GM23338 (cell line): ENCODE measurements at regions not wholly inside any gene's neighbourhood (a gene's known extent, or its start where the extent isn't known, plus 50 kb on each side); places are given as distances from the start of the nearest gene placed in this dataset.

Experiments
- ATAC-seq: fragments of 200-7000 bp; cut with Tn5 transposase; 3 replicates; pipeline ENCODE4 v1.9.1; 2020
- DNase-seq: peaks from one replicate; pipeline ENCODE4 v3.0.0-alpha.2; 2015; ENCODE audit warnings: low spot score
- H2AFZ ChIP-seq: fragments of 200-600 bp; sonication (generic); 2 replicates; pipeline ENCODE4 v1.8.0; 2016; ENCODE audit warnings: antibody characterized with exemption, mild to moderate bottlenecking, moderate library complexity
- H3F3A ChIP-seq: fragments of 200-600 bp; sonication (generic); replicated peaks from 2 replicates; pipeline ENCODE4 v1.8.0; 2017; ENCODE audit warnings: antibody characterized with exemption, mixed run types, low read depth
- H3K27ac ChIP-seq: fragments of 200-600 bp; sonication (generic); 2 replicates; pipeline ENCODE4 v1.6.1; 2016; ENCODE audit warnings: low read depth
- H3K27me3 ChIP-seq: fragments of 200-600 bp; sonication (generic); 2 replicates; pipeline ENCODE4 v1.8.0; 2016; ENCODE audit warnings: mild to moderate bottlenecking, mixed run types, moderate library complexity; ENCODE audit not compliant: insufficient read depth
- H3K36me3 ChIP-seq: fragments of 200-600 bp; sonication (generic); 2 replicates; pipeline ENCODE4 v1.8.0; 2016; ENCODE audit warnings: mild to moderate bottlenecking; ENCODE audit not compliant: insufficient read depth
- H3K4me1 ChIP-seq: fragments of 200-600 bp; sonication (generic); 2 replicates; pipeline ENCODE4 v1.8.0; 2016; ENCODE audit warnings: mild to moderate bottlenecking, moderate library complexity; ENCODE audit not compliant: insufficient read depth
- H3K4me2 ChIP-seq: fragments of 200-600 bp; sonication (generic); 2 replicates; pipeline ENCODE4 v1.7.1; 2017; ENCODE audit warnings: mixed run types
- H3K4me3 ChIP-seq: fragments of 200-600 bp; sonication (generic); 2 replicates; pipeline ENCODE4 v1.6.1; 2016; ENCODE audit warnings: mixed run types
- H3K79me2 ChIP-seq: fragments of 200-600 bp; sonication (generic); replicated peaks from 2 replicates; pipeline ENCODE4 v1.8.0; 2017; ENCODE audit warnings: mild to moderate bottlenecking; ENCODE audit not compliant: insufficient read depth
- H3K9me2 ChIP-seq: fragments of 200-600 bp; sonication (generic); 2 replicates; pipeline ENCODE4 v1.8.0; 2017; ENCODE audit not compliant: insufficient read depth
- H4K20me1 ChIP-seq: fragments of 200-600 bp; sonication (generic); replicated peaks from 2 replicates; pipeline ENCODE4 v1.8.0; 2017; ENCODE audit warnings: mild to moderate bottlenecking; ENCODE audit not compliant: insufficient read depth
- H3K27ac Mint-ChIP-seq: 2 replicates; pipeline ENCODE4 v1.8.0; 2020; ENCODE audit warnings: inconsistent platforms, mild to moderate bottlenecking, moderate library complexity, mixed read lengths
- H3K27me3 Mint-ChIP-seq: 3 replicates; pipeline ENCODE4 v1.8.0; 2022; ENCODE audit warnings: low read depth, mild to moderate bottlenecking, moderate library complexity, mixed read lengths, inconsistent platforms; ENCODE audit not compliant: insufficient read depth, poor library complexity
- H3K36me3 Mint-ChIP-seq: 3 replicates; pipeline ENCODE4 v1.8.0; 2021; ENCODE audit warnings: low read depth, mild to moderate bottlenecking, inconsistent platforms, moderate library complexity, mixed read lengths
- H3K4me1 Mint-ChIP-seq: 3 replicates; pipeline ENCODE4 v1.8.0; 2020; ENCODE audit warnings: mild to moderate bottlenecking, inconsistent platforms, mixed read lengths
- H3K4me3 Mint-ChIP-seq: 3 replicates; pipeline ENCODE4 v1.8.0; 2021; ENCODE audit warnings: moderate library complexity, mild to moderate bottlenecking, inconsistent platforms, mixed read lengths
- H3K9me3 Mint-ChIP-seq: 3 replicates; pipeline ENCODE4 v1.8.0; 2020; ENCODE audit warnings: moderate library complexity, mild to moderate bottlenecking, inconsistent platforms, mixed read lengths
- CREB1 ChIP-seq: fragments of 250-450 bp; sonication (Bioruptor Pico); IDR thresholded peaks from 2 replicates; pipeline ENCODE4 v1.5.0; 2020; ENCODE audit warnings: low read depth, mild to moderate bottlenecking, moderate library complexity
- EZH2 ChIP-seq: fragments of 200-600 bp; sonication (generic); IDR thresholded peaks from one replicate; pipeline ENCODE4 v1.8.0; 2017; ENCODE audit warnings: antibody characterized with exemption, mild to moderate bottlenecking, low read depth; ENCODE audit not compliant: unreplicated experiment
- EZH2phosphoT487 ChIP-seq: fragments of 200-600 bp; sonication (generic); IDR thresholded peaks from one replicate; pipeline ENCODE4 v1.8.1; 2018; ENCODE audit warnings: antibody characterized with exemption; ENCODE audit not compliant: unreplicated experiment
- JUNB ChIP-seq: IDR thresholded peaks from one replicate; pipeline ENCODE4 v1.6.1; 2016; ENCODE audit warnings: antibody characterized with exemption; ENCODE audit not compliant: unreplicated experiment
- NANOG ChIP-seq: IDR thresholded peaks from 2 replicates; pipeline ENCODE4 v1.6.1; 2016; ENCODE audit warnings: antibody characterized with exemption, borderline replicate concordance
- POLR2AphosphoS5 ChIP-seq: IDR thresholded peaks from 2 replicates; pipeline ENCODE4 v1.6.1; 2016; ENCODE audit warnings: antibody characterized with exemption, low read depth
- STAT1 ChIP-seq: IDR thresholded peaks from one replicate; pipeline ENCODE4 v1.6.1; 2016; ENCODE audit warnings: antibody characterized with exemption; ENCODE audit not compliant: unreplicated experiment
- ZNF114 ChIP-seq: fragments of 250-450 bp; sonication (Bioruptor Pico); IDR thresholded peaks from 2 replicates; pipeline ENCODE4 v1.5.0; 2020; ENCODE audit warnings: mild to moderate bottlenecking, moderate library complexity
- ZNF331 ChIP-seq: fragments of 250-450 bp; sonication (Bioruptor Pico); IDR thresholded peaks from 2 replicates; pipeline ENCODE4 v1.5.0; 2020; ENCODE audit warnings: low read depth, mild to moderate bottlenecking, moderate library complexity
- TF ChIP-seq, protein P1 (sequence below): fragments of 250-450 bp; sonication (Bioruptor Pico); IDR thresholded peaks from 2 replicates; pipeline ENCODE4 v1.5.0; 2020; ENCODE audit warnings: mild to moderate bottlenecking, moderate library complexity
- TF ChIP-seq, protein P2 (sequence below): IDR thresholded peaks from 2 replicates; pipeline ENCODE4 v1.6.1; 2016; ENCODE audit warnings: antibody characterized with exemption
- TF ChIP-seq, protein P3 (sequence below): IDR thresholded peaks from one replicate; pipeline ENCODE4 v1.6.1; 2018; ENCODE audit warnings: antibody characterized with exemption; ENCODE audit not compliant: unreplicated experiment
- TF ChIP-seq, protein P4 (sequence below), 2 experiments: fragments of 200-600 bp in 1 of 2; sonication (generic) in 1 of 2; conservative IDR thresholded peaks; 2 replicates each; pipeline versions ENCODE4 v1.5.1 to v1.6.1; 2016 to 2017; ENCODE audit warnings: antibody characterized with exemption in 2 of 2, low read depth in 2 of 2, mild to moderate bottlenecking in 2 of 2, moderate library complexity in 1 of 2

DNA sequence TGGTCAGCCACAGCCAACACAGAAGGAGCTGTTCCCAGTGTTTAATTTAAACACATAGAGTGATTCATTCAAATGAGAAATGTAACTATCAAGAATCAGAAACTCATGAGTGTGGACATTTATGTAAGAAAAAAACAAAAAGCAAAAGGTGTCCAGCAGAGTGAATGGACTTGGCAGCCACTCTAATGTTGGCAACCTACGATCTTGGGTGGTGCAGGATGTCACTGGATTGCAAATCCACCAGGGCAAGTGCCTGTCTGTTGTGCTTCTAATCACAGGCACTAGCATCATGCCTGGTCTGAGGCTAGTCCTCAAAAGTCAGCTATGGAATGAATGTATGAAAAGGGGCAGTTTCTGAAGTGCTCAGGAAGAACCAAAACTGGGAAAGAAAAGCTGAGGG, 277.7 kb upstream of the CLNK start:
- H3K9me3 Mint-ChIP-seq, result no peaks in the 10 kb centered on the region
- H3K4me2 ChIP-seq, result no peak overlapping the region
- ATAC-seq (no peak), DNase-seq (no peak)
- TF ChIP-seq ZNF331 (no peak), CREB1 (CRISPR knock-in tag) (no peak), EZH2 (no peak), POLR2AphosphoS5 (no peak), JUNB (no peak), NANOG (no peak), ZNF114 (no peak), EZH2phosphoT487 (no peak), STAT1 (no peak)
- TF ChIP-seq, protein P1, sequence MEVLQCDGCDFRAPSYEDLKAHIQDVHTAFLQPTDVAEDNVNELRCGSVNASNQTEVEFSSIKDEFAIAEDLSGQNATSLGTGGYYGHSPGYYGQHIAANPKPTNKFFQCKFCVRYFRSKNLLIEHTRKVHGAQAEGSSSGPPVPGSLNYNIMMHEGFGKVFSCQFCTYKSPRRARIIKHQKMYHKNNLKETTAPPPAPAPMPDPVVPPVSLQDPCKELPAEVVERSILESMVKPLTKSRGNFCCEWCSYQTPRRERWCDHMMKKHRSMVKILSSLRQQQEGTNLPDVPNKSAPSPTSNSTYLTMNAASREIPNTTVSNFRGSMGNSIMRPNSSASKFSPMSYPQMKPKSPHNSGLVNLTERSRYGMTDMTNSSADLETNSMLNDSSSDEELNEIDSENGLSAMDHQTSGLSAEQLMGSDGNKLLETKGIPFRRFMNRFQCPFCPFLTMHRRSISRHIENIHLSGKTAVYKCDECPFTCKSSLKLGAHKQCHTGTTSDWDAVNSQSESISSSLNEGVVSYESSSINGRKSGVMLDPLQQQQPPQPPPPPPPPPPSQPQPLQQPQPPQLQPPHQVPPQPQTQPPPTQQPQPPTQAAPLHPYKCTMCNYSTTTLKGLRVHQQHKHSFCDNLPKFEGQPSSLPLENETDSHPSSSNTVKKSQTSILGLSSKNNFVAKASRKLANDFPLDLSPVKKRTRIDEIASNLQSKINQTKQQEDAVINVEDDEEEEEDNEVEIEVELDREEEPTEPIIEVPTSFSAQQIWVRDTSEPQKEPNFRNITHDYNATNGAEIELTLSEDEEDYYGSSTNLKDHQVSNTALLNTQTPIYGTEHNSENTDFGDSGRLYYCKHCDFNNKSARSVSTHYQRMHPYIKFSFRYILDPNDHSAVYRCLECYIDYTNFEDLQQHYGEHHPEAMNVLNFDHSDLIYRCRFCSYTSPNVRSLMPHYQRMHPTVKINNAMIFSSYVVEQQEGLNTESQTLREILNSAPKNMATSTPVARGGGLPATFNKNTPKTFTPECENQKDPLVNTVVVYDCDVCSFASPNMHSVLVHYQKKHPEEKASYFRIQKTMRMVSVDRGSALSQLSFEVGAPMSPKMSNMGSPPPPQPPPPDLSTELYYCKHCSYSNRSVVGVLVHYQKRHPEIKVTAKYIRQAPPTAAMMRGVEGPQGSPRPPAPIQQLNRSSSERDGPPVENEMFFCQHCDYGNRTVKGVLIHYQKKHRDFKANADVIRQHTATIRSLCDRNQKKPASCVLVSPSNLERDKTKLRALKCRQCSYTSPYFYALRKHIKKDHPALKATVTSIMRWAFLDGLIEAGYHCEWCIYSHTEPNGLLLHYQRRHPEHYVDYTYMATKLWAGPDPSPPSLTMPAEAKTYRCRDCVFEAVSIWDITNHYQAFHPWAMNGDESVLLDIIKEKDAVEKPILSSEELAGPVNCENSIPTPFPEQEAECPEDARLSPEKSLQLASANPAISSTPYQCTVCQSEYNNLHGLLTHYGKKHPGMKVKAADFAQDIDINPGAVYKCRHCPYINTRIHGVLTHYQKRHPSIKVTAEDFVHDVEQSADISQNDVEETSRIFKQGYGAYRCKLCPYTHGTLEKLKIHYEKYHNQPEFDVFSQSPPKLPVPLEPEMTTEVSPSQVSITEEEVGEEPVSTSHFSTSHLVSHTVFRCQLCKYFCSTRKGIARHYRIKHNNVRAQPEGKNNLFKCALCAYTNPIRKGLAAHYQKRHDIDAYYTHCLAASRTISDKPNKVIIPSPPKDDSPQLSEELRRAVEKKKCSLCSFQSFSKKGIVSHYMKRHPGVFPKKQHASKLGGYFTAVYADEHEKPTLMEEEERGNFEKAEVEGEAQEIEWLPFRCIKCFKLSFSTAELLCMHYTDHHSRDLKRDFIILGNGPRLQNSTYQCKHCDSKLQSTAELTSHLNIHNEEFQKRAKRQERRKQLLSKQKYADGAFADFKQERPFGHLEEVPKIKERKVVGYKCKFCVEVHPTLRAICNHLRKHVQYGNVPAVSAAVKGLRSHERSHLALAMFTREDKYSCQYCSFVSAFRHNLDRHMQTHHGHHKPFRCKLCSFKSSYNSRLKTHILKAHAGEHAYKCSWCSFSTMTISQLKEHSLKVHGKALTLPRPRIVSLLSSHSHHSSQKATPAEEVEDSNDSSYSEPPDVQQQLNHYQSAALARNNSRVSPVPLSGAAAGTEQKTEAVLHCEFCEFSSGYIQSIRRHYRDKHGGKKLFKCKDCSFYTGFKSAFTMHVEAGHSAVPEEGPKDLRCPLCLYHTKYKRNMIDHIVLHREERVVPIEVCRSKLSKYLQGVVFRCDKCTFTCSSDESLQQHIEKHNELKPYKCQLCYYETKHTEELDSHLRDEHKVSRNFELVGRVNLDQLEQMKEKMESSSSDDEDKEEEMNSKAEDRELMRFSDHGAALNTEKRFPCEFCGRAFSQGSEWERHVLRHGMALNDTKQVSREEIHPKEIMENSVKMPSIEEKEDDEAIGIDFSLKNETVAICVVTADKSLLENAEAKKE (CRISPR knock-in tag), result no peak
- TF ChIP-seq, protein P2, sequence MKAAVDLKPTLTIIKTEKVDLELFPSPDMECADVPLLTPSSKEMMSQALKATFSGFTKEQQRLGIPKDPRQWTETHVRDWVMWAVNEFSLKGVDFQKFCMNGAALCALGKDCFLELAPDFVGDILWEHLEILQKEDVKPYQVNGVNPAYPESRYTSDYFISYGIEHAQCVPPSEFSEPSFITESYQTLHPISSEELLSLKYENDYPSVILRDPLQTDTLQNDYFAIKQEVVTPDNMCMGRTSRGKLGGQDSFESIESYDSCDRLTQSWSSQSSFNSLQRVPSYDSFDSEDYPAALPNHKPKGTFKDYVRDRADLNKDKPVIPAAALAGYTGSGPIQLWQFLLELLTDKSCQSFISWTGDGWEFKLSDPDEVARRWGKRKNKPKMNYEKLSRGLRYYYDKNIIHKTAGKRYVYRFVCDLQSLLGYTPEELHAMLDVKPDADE, result no peak
- TF ChIP-seq, protein P3, sequence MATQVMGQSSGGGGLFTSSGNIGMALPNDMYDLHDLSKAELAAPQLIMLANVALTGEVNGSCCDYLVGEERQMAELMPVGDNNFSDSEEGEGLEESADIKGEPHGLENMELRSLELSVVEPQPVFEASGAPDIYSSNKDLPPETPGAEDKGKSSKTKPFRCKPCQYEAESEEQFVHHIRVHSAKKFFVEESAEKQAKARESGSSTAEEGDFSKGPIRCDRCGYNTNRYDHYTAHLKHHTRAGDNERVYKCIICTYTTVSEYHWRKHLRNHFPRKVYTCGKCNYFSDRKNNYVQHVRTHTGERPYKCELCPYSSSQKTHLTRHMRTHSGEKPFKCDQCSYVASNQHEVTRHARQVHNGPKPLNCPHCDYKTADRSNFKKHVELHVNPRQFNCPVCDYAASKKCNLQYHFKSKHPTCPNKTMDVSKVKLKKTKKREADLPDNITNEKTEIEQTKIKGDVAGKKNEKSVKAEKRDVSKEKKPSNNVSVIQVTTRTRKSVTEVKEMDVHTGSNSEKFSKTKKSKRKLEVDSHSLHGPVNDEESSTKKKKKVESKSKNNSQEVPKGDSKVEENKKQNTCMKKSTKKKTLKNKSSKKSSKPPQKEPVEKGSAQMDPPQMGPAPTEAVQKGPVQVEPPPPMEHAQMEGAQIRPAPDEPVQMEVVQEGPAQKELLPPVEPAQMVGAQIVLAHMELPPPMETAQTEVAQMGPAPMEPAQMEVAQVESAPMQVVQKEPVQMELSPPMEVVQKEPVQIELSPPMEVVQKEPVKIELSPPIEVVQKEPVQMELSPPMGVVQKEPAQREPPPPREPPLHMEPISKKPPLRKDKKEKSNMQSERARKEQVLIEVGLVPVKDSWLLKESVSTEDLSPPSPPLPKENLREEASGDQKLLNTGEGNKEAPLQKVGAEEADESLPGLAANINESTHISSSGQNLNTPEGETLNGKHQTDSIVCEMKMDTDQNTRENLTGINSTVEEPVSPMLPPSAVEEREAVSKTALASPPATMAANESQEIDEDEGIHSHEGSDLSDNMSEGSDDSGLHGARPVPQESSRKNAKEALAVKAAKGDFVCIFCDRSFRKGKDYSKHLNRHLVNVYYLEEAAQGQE, result no peak
- TF ChIP-seq, protein P4, sequence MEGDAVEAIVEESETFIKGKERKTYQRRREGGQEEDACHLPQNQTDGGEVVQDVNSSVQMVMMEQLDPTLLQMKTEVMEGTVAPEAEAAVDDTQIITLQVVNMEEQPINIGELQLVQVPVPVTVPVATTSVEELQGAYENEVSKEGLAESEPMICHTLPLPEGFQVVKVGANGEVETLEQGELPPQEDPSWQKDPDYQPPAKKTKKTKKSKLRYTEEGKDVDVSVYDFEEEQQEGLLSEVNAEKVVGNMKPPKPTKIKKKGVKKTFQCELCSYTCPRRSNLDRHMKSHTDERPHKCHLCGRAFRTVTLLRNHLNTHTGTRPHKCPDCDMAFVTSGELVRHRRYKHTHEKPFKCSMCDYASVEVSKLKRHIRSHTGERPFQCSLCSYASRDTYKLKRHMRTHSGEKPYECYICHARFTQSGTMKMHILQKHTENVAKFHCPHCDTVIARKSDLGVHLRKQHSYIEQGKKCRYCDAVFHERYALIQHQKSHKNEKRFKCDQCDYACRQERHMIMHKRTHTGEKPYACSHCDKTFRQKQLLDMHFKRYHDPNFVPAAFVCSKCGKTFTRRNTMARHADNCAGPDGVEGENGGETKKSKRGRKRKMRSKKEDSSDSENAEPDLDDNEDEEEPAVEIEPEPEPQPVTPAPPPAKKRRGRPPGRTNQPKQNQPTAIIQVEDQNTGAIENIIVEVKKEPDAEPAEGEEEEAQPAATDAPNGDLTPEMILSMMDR (conservative IDR thresholded peaks at IDR 0.05; ENCODE audit: low read depth in 2 of 2), result no peak
- 0 out of 2 replicates have a peak, but pooled peaks cover 3% of the 10 kb centered on the region for H3K27me3 ChIP-seq
- H3K4me1 ChIP-seq, result peaks cover 28% of the 10 kb centered on the region
- no peaks in the 10 kb centered on the region for H3K79me2 ChIP-seq
- no peak overlapping the region; the same call in 1 of the 2 replicates for H2AFZ ChIP-seq
- H3K9me2 ChIP-seq, result no peaks in the 10 kb centered on the region
- no peaks in the 10 kb centered on the region for H3F3A ChIP-seq
- no peak overlapping the region for H3K4me3 ChIP-seq
- H3K27ac Mint-ChIP-seq, result no peak overlapping the region
- H4K20me1 ChIP-seq, result no peaks in the 10 kb centered on the region
- H3K36me3 ChIP-seq, result no peaks in the 10 kb centered on the region
- no peak overlapping the region for H3K4me3 Mint-ChIP-seq
- H3K4me1 Mint-ChIP-seq, result peaks cover 55% of the 10 kb centered on the region
- H3K27ac ChIP-seq, result no peak overlapping the region
- peaks cover 6% of the 10 kb centered on the region for H3K27me3 Mint-ChIP-seq
- no peaks in the 10 kb centered on the region for H3K36me3 Mint-ChIP-seq
